NOMO-1 treated with dmso at 0.1 percent for 144 hours (cell line): ENCODE measurements at regions not wholly inside any gene's neighbourhood (a gene's known extent, or its start where the extent isn't known, plus 50 kb on each side); places are given as distances from the start of the nearest gene placed in this dataset.
"Not testable (repeated sequence)": the region's sequence is repeated elsewhere in the genome, so short reads cannot be mapped to it uniquely, and the experiment has no call there.

Source experiments
- DNase-seq: peaks from one replicate; lab custom pipeline; 2025; ENCODE audit not compliant: unreplicated experiment; lab: John Stamatoyannopoulos, UW

DNA sequence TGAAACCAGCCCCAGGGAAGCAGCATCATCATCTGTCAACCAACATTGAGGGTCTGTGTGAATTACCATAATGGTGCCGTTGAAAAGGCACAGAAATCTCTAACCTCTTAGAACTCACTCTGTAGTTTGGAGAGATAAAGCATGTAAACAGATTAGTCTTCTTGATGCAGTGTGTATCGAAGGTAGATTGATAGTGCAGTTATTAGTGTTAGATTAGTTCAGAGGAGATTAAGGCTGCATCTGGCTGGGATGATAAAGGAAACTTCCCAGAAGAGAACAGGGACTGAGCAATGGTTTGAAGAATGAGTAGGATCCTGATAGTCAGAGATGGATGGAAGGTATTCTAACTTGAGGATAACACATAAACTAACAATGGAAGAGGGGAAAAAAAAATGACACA lies 651.5 kb downstream of the TLE1 start:
- no peak for DNase-seq

DNA sequence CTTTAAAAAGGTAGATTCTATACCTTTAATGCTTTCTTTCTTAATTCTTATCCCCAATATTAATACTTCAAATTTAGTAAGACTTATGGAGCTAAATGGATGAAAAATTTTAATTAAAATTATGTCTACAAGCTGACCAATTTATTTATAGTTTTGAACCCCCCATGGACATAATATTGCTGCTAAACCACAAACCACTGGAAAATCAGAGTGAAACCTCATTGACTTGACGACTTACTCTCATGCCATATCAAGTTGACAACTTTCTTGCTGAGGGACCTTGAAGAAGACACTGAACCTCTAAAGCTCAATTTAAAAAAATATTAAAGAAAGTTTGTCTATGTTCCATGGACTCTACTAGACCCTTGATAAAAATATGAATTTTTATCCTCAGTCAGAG lies 653.7 kb downstream of the TLE1 start:
- no peak for DNase-seq

DNA sequence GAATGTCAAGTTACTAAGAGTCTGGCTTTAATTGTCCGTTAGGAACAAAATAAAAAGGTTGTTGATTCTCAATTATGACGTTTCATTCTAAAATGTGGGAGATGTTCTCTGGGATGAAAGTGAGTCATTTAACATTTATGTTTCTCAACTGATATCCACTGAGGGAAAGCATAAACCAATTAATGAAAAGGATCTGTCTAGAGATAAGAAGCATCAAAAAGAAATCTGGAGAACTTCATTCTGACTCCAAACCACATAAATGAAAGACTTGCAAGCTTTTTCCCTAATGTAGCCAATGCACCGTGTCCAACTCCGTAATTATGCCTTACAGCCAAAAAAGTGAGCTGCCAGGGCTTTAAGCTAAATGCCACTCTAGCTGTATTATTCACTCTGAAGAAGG lies 654.2 kb downstream of the TLE1 start:
- no peak for DNase-seq

DNA sequence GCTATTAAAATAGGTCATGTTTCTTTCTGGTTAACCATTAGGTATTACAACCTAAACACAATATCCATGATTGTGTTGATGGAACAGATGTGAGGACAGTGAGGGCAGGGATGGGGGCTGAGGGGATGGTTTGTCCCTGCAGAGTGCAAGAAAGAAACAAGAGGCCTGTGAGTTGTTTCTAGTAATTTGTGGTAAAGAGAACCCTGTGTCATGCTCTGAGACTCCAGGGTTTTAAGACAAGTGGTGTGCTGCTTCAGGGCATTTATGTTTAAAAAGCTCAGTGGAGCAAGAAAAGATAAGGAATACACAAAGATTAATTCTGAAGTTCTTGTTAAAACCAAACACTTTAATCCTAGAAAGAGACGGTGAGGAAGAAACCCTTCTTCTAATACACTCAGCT lies 656.5 kb downstream of the TLE1 start:
- DNase-seq: no peak

DNA sequence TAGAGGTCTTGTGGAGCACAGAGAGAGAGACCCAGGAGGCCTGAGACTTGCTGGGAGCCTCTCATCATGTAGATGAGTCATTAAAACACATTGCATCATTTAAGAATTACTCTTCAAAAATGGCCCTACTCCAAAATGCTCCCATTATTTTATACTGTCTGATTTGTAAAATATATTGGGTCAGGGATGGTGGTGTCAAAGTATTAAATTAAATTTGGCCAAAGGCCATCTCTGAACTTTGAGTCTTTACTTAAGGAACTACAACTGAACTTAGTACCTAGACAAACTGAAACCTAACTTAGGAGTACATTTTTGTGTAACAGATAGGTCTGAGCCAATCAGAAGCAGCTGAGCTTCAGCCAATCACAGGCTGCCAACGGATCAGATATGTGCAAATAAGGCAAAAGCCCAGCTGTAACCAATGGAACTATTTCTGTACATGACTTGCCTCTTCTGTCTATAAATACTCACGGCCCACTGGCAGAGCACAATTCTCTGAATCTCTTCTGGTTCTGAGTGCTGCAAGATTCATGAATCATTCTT lies 657.2 kb downstream of the TLE1 start:
- no peak for DNase-seq

DNA sequence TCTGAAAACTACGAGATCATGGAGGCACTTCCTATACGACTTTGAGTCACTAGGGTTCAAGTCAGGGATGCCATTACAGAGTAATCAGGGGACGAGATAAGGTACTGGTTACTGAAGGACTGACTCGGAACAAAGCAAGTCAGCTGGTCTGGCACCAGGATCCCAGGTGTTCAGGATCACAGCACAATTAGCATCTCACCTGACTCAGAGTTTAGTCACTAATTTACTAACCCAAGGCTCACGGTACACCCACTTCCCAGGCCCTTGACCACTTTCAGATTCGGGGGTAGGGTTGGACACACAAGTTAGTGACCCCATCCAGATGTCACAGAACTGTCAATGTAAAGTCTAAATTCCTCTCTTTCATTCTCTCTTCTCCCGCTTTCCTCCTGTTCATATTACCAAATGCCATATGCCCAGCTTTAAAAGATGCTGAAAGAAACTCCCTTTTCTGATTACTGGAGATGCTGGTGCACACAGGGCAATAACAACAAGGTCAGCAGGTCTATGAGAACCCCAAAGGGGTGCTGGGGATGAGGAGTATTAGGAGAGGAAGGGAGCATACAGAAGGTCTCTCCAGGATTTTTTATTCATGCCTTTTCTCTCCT lies 657.8 kb downstream of the TLE1 start:
- no peak for DNase-seq

DNA sequence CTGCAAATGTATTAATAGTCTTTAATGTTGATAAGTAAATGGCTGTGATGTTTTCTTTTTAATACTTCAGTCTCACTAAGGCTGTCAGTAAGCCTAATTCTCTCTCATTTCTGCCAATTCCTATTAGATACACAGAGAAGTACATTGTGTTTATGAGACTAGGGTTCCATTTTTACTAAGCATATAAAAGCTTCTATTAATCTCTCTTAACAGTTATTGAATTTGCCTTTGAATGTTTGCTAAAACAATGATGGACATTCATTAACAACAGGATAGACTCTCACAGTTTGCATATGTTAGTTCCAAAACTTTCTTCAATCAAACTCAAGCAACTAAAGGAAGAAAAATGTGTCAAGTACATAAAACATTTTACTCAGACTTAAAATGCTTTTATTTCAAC lies 659.3 kb downstream of the TLE1 start:
- no peak for DNase-seq

DNA sequence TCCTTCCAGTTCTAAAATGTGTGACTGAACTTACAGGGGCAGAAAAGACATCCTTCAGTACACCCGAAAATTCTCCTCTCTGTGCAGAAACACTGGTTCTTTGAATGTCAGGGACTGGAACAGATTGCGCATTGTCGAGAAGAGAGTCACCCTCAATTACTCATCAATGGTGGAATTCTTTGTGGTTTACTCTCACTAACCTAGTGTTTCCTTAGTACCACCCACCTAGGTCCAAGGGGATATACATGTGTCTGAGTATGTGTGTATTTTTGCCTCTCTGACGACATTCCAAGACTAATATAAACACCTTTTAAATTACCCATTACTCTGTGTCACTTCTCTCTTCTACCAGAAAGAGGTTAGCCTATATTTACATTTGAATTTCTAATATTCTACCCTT lies 660.8 kb downstream of the TLE1 start:
- DNase-seq: no peak

DNA sequence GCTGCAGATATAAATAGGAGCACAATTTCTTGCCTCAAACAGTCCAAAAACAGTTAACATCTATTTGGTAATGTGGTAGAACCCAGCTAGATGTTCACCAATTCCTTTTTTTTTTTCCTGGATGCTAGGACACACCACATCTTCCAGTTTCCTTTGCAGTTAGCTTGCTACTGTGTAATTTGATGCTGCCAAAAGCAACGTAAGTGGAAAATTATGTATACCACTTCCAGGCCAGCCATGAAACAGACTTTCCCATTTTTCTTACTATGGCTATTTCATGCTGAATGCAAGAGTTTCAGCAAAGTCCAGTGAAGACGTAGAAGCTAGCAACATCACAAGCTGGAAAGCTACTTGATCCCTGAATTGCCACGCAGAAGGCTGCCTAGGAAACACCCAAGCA lies 667.2 kb downstream of the TLE1 start:
- DNase-seq: no peak

DNA sequence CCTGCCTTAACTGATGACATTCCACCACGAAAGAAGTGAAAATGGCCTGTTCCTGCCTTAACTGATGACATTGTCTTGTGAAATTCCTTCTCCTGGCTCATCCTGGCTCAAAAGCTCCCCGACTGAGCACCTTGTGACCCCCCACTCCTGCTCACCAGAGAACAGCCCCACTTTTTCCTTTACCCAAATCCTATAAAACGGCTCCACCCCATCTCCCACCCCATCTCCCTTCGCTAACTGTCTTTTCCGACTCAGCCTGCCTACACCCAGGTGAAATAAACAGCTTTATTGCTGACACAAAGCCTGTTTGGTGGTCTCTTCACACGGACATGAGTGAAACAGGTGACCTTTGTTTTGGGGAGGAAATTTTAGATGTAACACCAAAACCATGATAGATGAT lies 674.4 kb downstream of the TLE1 start:
- not testable (repeated sequence) for DNase-seq

DNA sequence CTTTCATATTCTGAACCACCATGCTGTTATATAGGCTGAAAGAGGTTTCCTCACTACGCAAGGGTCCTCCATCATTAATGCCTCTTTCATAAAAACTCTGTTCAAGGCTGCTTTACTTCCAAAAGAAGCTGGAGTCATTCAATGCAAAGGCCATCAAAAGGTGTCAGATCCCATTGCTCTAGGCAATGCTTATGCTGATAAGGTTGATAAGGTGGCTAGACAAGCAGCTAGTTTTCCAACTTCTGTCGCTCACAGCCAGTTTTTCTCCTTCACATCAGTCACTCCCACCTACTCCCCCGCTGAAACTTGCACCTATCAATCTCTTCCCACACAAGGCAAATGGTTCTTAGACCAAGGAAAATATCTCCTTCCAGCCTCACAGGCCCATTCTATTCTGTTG lies 676.2 kb downstream of the TLE1 start:
- DNase-seq: not testable (repeated sequence)

DNA sequence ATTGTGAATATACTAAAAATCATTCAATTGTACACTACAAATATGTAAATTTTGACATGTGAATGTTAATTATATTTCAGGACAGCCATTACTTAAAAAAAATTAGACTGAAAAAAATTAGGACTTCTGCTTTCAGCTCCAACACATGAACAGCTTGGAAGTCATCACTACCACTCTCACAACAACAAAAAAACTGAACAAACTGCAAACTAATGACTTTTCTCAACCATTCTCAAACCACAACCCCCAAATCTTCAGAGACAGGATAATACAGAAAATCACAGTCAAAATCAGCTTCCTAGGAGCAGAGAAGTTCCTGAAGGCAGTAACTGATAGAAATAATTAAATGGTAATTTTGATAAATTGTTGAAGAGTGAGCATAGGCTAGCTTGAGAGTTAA lies 686.4 kb downstream of the TLE1 start:
- no peak for DNase-seq

DNA sequence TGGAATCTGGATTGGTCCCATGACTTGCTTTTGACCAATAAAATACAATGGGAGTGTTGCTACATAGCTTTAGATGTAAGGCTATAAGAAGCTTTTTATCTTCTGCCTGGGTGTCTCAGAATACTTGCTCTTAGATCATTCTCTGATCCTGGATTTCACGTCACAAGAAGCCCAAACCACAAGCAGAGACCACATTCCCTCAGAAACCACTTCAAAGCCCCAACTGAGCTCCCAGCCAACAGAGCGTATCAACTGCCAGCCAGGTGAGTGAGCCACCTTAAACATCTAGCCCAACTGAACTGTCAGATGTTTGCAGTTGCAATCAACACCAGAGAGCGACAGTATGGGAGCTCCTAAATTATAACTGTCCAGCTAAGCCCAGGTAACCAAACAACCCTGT lies 687.1 kb downstream of the TLE1 start:
- DNase-seq: no peak

DNA sequence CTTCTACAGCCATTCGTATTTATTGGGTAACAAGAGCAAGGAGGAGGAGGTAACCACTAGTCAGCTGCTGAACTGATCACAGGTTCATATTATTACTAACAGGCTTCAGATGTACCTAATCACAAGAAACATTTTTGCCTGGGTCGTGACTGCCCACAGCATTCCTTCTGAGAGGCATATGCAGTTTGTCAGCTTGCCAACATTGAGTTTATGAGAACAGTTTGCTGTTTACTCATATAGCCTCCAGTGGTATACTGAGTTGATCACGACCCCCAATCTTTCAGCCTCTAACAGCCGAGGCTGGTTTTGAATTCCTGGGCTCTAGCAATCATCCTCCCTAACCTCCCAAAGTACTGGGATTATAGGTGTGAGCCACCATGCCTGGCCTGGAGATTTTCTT lies 693.6 kb downstream of the TLE1 start:
- no peak for DNase-seq

DNA sequence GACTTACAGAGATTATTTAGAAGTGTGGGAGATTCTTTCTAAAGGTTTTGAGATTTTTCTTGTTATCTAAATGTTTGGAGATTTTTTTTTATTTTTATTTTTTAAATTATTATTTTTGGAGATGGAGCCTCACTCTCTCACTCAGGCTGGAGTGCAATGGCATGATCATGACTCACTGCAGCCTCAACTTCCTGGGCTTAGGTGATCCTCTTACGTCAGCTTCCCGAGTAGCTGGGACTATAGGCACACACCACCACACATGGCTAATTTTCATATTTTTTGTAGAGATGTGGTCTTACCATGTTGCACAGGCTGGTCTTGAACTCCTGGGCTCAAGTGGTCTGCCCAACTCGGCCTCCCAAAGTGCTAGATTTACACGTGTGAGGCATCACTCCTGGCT lies 694.5 kb downstream of the TLE1 start:
- DNase-seq: no peak

DNA sequence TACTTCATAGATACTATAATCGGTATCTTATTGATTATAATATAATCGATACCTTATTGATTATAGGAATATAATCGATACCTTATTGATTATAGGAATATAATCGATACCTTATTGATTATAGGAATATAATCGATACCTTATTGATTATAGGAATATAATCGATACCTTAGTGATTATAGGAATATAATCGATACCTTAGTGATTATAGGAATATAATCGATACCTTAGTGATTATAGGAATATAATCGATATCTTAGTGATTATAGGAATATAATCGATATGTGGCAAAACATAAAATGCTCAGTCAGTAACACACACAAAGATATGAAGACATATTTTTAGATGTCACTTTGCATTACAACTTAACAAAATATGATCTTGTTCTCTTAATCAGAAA lies 703.8 kb downstream of the TLE1 start:
- DNase-seq: not testable (repeated sequence)

DNA sequence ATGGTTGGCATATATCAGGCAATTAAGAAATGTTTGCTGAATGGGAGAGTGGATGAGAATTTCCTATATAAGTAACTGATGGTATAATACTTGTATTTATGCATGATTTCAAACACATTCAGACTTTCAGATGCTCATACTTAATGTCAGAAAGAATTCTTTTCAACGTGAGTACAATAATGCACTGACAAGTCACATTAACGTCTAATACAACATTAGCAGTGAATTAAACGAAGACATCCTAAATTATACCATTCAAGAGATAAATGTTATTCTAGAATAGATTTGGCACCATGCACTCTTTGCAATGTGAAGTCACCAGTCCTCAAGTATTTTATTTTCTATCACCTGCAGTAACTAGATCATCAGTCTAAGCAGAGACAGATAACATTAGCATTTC lies 712.9 kb downstream of the TLE1 start:
- no peak for DNase-seq

DNA sequence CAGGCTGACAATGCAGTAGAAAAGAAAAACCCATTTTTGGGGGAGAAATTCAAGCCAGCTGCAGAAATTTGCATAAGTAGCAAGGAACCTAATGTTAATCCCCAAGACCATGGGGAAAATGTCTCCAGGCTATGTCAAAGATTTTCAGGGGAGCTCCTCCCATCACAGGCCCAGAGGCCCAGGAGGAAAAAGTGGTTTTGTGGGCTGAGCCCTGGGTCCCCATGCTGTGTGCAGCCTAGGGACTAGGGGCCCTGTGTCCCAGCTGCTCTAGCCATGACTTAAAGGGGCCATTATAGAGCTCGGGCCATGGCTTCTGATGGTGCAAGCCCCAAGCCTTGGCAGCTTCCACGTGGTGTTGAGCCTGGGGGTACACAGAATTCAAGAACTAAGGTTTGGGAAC lies 719.0 kb downstream of the TLE1 start:
- not testable (repeated sequence) for DNase-seq

DNA sequence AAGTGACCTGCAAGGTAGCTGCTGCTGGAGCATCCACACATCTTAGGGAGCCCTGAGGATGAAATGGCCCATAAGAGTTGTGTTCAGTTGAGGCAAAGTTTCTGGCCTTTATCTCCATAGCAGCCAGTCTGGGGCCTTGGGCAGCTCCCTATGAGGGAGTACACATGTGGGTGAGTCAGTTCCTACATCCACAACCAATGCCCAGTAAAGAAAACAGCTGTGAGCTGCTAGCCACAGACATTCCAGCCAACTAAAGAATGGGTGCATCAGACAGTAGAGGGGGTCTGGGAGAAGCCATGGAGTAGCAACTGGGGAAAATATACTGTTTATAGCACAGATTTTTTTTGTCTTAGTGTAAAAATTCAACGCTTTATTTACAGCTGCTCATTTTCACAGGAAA lies 720.7 kb downstream of the TLE1 start:
- DNase-seq: no peak

DNA sequence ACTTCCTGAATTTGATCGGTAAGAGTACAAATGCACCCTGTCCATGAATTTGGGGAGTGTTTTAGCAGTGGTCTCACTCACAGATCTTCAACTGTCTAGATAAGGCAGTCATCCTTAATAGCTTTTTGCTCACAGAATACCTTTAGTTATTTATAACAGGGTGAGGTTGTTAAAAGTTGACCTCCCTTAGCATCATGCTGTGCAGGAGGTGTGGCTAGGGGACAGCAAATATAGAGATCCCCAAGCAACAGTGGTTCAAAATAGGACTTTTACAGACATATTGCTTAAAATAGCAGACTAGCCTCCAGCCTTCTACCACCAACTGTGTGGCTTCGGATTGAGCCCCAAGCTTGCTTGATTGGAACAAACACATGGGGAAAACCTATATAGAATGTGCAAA lies 724.4 kb downstream of the TLE1 start:
- DNase-seq: no peak

DNA sequence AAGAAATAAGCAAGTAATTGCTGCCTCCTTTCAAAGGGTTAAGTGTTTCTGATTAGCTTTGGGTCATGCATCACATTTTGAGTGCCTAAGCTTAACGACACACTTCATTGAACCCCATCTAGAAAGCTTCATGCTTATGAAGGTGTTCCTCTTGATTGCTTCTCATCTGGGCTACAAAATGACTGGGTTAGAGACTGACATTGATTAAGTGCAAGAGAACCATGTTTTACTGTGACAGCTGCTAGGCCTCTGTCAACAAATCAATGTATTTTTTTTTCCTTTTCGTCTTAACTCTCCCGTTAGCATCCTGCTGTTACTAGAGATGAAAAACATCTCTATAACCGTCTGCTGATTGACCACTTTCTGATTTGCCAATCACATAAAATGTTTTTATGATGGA lies 725.0 kb downstream of the TLE1 start:
- no peak for DNase-seq

DNA sequence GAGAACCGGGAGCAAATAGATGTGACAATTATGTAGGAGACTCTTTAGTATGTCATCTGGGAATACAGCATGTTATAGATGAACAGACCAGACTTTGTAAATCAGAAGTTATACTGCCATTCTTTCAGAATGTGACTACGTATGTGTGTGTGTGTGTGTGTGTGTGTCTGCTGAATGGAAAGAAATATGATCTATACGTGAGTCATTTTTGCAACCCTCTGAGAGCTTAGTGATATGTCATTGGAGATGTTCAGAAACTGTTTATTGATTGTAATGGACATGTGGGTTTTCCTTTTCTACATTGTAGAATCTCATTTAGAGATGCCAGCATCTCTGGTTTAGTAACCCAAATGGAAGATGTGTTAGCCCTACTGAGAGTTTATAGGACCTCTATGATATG lies 731.5 kb downstream of the TLE1 start:
- DNase-seq: no peak

DNA sequence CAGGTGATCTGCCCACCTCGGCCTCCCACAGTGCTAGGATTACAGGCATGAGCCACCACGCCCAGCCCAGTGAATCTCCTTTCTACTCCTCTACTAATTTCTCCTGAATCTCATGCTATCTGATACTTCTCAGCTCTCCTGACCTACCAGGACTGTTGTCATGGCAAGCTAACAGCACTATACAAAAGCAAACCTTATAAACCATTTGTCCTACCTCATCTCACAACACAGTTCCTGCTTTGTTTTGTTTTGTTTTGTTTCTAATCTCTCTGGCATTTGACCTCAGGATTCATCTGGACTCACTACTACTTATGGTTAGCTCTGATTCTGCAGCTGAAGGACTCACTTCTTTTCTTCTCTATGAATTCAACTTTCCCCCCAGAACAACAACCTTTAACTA lies 734.8 kb downstream of the TLE1 start:
- DNase-seq: no peak
